GM21825 (cell line): ENCODE measurements at regions not wholly inside any gene's neighbourhood (a gene's known extent, or its start where the extent isn't known, plus 50 kb on each side); places are given as distances from the start of the nearest gene placed in this dataset.
"Not testable (repeated sequence)": the region's sequence is repeated elsewhere in the genome, so short reads cannot be mapped to it uniquely, and the experiment has no call there.

ENCODE experiments used
- ATAC-seq: cut with Tn5 transposase; IDR thresholded peaks from one replicate; pipeline ENCODE4 v1.9.1; 2021; ENCODE audit warnings: mild to moderate bottlenecking, moderate library complexity; ENCODE audit not compliant: unreplicated experiment

DNA sequence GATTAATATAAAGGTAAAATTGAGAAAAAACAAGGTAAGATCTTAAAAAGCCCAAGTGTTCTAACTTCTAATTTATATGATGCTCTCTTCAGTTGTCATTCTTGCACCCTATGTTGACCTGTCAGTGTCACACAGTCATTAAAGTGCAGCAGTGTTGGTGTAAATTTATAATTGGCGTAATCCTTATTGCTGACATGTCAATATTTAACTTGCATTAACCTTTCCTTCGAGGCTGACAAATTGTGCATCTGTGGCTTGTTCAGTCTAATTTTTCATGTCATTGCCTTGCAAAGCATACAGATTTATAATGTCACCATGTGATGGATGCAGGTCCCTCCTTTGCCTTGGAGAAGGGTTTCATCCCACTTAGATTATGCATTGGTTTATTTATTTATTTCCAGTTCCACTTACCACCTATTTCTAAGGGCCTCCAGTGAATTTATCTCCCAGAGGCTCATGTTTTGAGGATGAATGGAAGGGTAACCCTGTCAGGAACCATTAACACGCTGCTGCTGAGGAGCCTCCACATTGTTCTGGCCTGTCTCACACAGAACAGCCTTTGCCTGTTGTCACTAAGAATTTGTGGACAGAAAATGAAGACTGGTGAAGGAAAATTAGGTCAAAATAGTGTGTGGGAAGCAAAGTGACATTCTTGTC is 1098.5 kb upstream of the LCORL start:
- ATAC-seq: no peak

DNA sequence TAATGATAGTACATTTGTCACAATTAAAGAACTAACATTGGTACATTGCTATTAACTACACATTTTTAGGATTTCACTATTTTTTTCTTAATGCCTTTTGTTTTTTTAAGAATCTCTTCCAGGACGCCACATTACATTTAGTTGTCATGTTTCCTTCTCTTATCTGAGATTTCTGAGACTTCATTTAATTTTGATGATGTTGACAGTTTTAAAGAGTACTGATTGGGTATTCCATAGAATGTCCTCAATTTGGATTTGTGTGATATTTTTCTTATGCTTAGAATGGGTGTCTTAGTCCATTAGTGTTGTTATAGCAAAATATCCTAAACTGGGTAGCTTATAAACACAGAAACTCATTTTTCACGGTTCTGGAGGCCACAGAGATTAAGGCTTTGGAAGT is 1095.5 kb upstream of the LCORL start:
- no peak for ATAC-seq

DNA sequence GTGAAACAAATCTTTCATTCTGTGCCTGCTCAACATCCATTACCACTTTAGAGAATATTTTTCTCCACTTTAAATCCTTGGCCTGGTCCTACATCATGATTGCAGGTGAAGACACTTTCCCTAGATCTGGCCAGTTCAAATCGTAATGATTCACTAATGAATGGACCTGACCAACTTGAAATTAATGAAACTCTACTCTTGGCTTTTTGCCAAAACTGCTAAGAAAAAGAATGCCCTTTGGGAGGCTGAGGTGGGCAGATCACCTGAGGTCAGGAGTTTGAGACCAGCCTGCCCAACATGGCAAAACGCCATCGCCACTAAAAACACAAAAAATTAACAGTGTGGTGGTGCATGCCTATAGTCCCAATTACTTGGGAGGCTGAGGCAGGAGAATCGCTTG is 1082.6 kb upstream of the LCORL start:
- no peak for ATAC-seq

DNA sequence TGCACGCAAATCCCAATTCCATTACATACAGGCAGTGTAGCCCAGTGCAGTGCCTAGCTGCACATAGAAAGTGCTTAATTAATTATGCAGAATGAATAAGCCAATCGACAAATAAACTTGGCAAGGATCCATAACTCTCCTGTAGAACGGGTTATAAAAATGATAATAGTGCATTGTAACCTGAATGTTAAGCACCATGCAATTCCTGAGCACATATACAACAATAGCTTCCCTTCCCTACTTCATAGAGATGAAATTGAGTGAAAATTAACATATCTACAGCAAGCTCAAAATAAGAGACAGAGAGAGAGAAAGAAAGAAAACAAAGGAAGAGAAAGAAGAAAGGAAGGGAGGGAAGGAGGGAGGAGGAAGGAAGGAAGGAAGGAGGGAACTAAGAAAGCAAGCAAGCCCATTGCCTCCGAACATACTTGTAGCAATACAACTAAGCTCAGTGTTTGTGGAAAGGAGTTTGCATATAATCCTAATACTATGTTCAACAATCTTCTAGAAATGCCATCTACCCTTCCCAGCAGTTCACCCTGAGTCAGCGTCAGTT is 1074.0 kb upstream of the LCORL start:
- no peak for ATAC-seq

DNA sequence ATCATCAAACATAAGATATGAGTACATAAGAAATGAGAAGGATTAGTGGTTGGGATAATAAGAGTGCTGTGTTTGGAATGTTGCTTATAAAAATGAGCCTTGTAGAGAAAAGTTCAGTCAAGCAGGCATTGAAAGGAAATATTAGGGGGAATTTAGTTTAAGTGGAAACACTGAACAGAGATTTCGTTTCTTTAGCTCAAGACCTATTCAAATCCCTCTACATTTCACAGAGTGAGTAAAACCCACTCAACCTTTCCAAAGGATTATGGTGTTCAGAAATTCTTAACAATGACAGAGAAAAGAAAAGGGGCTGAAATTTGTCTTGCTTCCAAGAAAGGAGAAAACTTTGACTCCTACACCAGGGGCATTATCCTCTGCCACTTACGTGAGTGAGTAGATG is 1072.4 kb upstream of the LCORL start:
- ATAC-seq: no peak

DNA sequence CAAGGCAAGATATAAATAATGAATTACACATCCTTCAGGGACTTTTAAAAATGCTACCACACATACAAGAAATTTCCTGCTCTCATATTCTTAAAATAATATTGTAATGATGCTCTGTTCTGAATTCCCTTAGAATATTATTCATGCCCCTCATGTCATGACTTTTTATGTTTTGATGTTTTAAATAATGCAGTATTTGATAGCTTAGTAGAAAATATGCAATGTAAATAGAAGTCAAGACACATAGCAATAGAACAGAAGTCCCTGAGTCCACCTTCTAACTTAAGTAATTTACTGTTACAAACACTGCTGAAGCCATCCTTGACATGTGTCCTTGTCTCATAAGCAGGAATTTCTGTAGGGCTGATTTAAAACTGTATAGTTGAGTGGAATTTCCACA is 1071.2 kb upstream of the LCORL start:
- no peak for ATAC-seq

DNA sequence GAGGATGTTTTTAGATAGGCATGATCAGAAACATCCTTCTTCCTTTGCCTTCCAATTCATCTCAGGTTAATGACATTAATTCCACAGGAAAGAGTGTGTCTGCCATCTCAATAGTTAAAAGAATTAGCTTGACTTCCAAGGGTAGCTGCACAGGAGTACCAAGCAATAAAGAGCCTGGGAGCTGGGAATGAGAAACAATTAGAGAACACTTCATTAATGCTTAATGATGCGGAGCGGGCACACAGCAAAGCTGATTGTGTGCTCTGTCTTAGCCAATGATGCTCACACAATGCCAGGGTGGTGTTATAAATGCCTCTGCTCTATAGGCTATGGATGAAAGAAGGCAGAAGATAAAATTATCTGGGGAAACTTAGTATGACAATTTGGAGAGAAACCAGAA is 1052.5 kb upstream of the LCORL start:
- no peak for ATAC-seq

DNA sequence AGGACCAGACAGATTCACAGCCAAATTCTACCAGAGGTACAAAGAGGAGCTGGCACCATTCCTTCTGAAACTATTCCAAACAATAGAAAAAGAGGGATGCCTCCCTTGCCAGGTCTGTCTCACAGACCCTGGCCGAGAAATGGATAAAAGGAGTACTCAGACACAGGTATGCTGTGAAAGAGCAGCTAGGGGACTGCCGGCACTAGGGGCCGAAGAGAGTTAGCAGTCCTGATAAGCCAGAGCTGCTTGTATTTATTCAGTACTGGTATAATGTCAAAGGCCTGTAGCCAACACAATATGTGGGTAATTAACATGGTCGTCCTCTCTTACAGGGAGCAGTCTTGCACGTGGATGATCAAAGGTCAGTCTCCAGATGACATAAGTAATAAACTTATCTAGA is 1042.1 kb upstream of the LCORL start:
- no peak for ATAC-seq

DNA sequence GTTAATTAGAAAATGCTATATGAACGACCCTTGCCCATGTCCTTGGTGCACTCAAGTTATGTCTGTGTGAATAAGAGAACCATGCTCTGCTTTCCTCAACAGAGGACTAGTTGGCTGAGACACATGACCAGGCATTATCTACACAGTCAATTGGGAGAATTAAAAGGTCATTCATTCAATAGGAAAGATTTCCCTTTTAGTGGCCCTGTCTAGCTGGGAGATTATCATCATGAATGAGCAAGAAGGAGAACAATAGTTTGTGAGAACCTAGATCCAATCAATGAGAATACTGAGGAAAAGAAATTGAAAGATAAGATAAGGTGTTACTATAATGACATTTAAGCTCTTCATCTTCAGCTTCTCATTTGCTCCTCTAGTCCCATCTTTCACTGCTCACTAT is 1033.4 kb upstream of the LCORL start:
- no peak for ATAC-seq

DNA sequence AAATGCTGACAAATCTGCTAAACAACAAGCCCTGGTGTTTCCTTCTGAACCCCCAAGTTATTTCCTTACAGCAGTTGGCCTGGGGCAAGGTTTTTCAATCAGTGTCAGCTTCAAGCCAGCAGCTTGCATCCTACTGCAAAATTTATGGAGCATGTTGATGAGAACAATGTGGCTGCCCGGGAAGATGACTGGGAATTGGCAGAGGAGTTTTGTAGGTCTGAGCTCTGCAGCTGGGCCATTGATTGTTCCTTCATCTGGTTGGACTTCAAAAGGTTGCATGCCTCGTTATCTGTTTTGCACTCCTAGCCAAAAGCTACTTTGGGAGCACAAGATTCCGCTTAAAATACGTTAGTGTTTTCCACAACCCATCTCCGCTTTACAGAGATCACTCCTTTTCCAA is 1030.3 kb upstream of the LCORL start:
- no peak for ATAC-seq

DNA sequence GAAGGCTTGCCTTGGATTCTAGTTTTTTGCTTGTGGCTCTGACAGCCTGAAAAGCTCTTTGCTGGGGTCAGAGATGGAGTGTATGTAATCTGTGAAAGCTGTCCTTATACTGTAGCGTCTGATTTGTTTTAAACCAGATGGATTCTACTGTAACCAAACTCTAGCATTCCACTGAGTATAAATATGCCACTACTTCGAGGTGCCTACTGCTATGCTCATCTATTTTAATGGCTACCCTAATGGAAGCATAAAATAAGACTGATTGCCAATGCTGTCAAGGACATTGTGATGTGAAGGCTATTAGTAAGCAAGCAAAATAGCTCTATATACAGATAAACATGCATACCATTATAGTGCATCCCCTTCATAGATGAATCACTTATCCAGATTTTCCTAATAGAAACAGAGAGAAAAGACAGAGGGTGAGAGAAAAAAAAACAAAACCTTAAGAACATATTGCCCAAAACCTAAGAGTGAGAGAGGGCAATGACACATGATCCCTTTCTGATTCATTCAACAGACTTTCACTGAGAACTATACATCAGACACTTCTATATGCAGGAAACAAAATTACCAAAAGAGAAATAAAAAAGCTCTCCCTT is 1025.8 kb upstream of the LCORL start:
- no peak for ATAC-seq

DNA sequence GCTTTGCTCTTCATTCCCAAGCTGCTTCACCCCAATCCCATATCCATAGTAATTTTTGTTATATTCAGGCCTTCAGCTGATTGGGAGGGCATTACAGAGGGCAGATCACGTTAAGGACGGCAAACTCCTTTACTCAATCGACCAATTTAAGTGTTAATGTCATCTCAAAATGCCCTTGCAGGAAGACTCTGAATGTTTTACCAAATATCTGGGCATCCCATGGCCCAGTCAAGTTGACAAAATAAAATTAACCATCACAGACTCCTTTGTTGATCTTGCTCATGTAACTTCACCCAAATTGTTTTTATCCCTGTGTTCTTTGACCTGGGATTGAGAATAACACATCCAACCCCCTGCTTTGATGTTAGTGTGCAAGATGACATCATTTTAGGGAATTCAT is 1018.3 kb upstream of the LCORL start:
- ATAC-seq: no peak

DNA sequence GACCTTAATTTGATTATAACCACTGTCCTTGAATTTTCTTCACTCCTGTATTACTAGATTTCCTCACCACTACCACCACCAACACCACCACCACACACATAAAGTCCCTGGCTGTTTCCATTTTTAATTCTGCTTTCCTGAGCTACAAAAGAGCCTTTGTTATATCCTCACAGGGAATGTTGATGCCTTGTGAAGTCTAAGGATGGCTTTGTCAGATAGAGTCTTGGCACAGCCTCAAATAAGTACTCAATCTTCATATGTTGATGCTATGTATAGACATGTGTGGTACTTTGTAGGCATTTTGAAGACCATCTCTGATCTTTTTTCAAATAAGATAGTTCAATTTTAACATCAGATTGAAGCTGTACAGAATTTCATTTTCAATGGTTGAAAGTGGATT is 1016.7 kb upstream of the LCORL start:
- no peak for ATAC-seq

DNA sequence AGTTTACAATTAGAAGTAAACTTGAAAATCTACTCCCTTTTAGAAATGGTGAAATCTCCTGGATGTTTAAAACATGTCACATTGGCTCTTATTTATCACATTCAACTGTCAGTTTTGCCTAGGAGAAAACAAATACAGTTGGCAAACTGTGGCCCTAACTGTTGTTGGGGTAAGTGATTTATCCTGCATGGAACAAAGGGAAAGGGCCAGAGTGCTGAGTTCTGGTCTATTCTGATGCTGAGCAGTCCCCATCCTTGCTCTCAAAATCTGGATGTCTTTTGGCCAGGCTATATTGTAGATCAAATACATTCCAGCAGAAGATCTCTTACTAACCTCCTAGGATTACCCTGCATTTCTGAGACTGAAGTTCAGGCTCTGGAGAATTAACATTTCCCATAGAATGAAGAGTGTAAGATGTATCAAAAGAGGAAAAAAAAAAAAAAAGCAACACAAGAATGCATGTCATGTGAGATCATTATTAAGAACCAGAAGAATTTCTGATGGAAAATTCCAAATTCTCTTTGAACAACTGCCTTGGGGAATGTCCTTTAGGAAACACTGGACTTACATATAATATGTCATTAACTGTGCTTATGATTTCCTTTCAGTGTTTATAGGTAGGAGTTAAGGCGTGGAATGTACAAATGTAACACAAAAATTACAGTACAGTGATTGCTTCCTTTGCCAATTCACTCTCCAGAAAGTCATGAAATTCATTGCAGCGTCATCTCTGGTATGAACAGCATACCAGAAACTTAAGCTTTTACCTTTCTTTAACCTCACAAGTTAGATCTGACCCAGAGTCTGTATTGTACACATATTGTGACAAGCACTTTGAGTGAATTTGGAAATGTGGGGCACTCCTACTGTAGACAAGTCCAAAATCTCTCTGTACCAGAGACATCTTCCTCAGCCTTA is 1012.5 kb upstream of the LCORL start:
- ATAC-seq: no peak

DNA sequence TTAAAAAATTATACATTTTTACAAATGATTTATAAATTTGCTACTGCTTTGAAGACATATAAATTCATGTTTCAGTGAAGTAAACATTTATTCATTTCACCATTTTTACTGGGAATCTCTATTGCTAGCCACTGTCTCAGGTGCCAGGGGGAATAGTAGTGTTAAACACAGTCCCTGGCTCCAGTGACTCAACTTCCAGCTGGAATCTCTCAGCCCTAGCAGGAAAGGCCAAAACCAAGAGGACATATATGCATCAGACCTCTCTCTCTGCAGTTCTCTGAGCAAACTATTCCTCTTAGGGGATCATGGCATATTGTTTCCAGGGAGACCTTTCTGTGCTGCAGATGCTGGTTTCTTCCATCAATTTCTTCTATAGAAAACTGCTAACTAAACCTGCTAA is 1009.0 kb upstream of the LCORL start:
- no peak for ATAC-seq

DNA sequence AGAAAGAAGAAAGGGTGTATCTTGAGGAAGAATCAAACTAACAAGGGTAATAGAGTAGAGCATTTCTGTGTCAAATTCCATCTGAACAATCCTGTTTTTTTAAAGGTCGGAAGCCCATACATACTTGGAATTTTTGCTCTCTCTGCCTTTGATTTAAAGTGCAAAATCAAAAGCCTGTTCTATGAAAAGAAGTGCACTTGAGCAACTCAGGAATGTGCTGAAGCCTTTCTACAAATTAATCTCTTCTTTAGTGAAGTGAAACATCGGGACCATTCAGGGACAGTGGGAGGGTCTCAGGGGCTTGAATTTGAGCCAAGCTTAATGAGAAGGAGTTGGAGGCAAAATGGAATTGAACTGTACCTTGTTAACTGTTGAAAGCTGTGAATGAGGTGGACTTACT is 1008.5 kb upstream of the LCORL start:
- no peak for ATAC-seq

DNA sequence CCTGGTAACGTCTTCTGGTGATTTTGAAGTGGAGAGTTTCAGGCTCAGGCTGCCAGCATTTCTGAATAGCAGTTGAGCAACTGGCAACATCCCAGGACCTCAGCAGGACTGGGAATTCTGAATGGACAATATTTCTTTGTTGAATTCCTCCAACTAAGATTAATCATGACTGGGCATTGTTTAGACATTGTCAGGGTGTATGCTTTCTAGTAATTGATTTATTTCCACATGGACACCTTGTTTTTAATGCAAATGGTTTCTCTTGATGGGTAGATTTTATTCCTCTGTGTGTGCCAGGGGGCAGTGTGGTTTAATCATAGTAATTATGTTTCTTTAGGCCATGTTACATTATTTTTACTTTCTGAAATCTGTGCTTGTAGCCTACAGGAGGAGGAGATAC is 1004.7 kb upstream of the LCORL start:
- ATAC-seq: no peak

DNA sequence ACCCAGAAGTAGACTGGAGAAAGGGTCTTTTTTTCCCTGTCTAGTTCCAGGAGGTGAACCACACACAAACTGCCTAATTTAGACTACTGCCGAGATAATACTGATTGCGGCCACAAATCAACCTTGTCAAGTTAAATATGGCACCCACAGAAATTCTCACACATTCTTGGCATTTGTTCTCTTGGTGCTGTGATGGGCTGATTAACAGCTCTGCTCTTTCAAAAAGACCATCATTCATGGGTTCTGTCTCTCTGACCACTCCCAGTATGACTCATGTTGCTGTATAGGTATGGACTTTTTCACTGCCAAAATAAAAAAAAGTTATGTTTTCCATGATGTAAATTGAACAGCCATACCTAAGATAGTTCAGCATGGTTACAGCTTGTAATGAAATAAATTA is 1003.5 kb upstream of the LCORL start:
- ATAC-seq: no peak

DNA sequence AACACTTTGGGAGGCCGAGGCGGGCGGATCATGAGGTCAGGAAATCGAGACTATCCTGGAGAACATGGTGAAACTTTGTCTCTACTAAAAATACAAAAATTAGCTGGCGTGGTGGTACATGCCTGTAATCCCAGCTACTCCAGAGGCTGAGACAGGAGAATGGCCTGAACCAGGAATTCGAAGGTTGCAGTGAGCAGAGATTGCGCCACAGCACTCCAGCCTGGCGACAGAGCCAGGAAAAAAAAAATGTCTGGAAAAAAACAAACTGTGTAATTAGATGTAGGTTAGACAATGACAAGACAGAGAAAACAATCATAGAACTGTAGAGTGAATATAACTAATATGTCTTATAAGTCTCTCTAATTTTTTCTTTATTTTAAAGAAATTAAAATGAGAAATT is 1002.5 kb upstream of the LCORL start:
- ATAC-seq: no peak

DNA sequence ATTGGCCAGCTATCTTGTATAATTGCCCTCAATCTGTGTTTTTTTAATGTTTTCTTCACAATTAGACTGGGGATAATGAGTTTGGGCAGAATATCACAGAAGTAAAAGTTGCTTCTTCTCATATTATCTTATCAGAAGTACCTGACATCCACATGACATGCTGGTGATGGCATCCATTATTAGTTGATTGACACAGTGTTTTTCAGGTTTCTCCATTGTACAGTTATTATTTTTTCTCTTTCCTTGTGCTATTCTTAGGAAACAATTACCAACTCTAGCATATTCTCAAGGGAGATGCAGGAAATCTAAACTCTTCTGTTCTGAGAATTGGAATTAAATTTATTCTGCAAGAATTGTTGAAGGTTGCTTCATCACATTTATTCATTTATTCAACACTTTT is 1000.1 kb upstream of the LCORL start:
- ATAC-seq: no peak

DNA sequence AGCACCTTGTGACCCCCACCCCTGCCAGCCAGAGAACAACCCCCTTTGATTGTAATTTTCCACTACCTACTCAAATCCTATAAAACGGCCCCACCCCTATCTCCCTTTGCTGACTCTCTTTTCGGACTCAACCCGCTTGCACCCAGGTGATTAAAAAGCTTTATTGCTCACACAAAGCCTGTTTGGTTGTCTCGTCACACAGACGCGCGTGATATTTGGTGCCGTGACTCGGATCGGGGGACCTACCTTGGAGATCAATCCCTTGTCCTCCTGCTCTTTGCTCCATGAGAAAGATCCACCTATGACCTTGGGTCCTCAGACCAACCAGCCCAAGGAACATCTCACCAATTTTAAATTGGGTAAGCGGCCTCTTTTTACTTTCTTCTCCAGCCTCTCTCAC is 995.0 kb upstream of the LCORL start:
- ATAC-seq: not testable (repeated sequence)

DNA sequence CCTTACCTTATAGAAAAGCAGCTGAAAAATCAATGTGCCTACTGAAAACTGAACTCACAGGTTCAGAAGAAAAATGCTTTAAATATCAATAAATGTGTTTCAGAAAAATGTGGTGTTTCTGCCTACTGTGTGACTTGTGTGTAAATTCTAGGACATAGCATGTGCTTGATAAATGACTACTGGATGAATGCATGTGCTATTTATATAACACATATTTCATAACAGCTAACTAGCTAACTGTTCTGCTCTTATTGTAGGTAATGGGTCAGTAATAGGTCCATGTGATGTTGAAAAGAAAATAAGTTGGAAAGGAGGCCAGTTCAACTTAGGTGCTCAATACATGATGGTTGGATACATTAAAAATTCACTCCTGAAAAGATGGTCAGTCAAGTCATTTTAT is 993.0 kb upstream of the LCORL start:
- ATAC-seq: no peak
